GM12891 (cell line): ENCODE measurements at regions not wholly inside any gene's neighbourhood (a gene's known extent, or its start where the extent isn't known, plus 50 kb on each side); places are given as distances from the start of the nearest gene placed in this dataset.

Source experiments
- POLR2A ChIP-seq: IDR thresholded peaks from 2 replicates; pipeline ENCODE4 v1.6.1; 2011; ENCODE audit warnings: low read depth, low read length, control low read depth
- POLR2AphosphoS5 ChIP-seq: IDR thresholded peaks from 2 replicates; pipeline ENCODE4 v1.6.1; 2011; ENCODE audit warnings: low read depth, low read length, control low read depth
- POU2F2 ChIP-seq: IDR thresholded peaks from 2 replicates; pipeline ENCODE4 v1.6.1; 2011; ENCODE audit warnings: low read depth, mild to moderate bottlenecking, control low read depth, low read length, moderate library complexity
- SPI1 ChIP-seq: IDR thresholded peaks from 2 replicates; pipeline ENCODE4 v1.6.1; 2011; ENCODE audit warnings: low read depth, low read length, control low read depth
- TAF1 ChIP-seq: IDR thresholded peaks from 2 replicates; pipeline ENCODE4 v1.6.1; 2011; ENCODE audit warnings: low read depth, low read length, control low read depth

GRCh38 chr13:64180756-64181155 lies 2765.1 kb upstream of the PCDH20 start:
- TF ChIP-seq POLR2A (no peak), POLR2AphosphoS5 (no peak), SPI1 (no peak), POU2F2 (no peak), TAF1 (no peak)
